ENCODE measurements at regions not wholly inside any gene's neighbourhood (a gene's known extent, or its start where the extent isn't known, plus 50 kb on each side); places are given as distances from the start of the nearest gene placed in this dataset.

- TF ChIP-seq CTCF (IDR thresholded peaks at IDR 0.05) (no peak), ZFX (IDR thresholded peaks at IDR 0.05; ENCODE audit: borderline replicate concordance) (no peak)
These were observed 160.6 kb downstream of the PLK2 start for GRCh38 chr5:58299256-58299655.

All from 22Rv1 (cell line).